MG63 (cell line): ENCODE measurements at regions not wholly inside any gene's neighbourhood (a gene's known extent, or its start where the extent isn't known, plus 50 kb on each side); places are given as distances from the start of the nearest gene placed in this dataset.
A peak's percentile ranks its signal among the peaks of the same experiment; 100 is the strongest.
"Not testable (repeated sequence)": the region's sequence is repeated elsewhere in the genome, so short reads cannot be mapped to it uniquely, and the experiment has no call there.

Source experiments
- DNase-seq: peaks from one replicate; pipeline ENCODE4 v3.0.0-alpha.2; 2020
- H3K27me3 ChIP-seq: fragments of 250-450 bp; sonication (Bioruptor Pico); 2 replicates; pipeline ENCODE4 v1.5.1; 2020; ENCODE audit warnings: mild to moderate bottlenecking, moderate library complexity
- H3K36me3 ChIP-seq: fragments of 250-450 bp; sonication (Bioruptor Pico); 2 replicates; pipeline ENCODE4 v1.5.1; 2020; ENCODE audit warnings: mild to moderate bottlenecking, moderate library complexity
- H3K4me3 ChIP-seq: fragments of 250-450 bp; sonication (Bioruptor Pico); 2 replicates; pipeline ENCODE4 v1.5.1; 2020; ENCODE audit warnings: mild to moderate bottlenecking, moderate library complexity
- H3K9me3 ChIP-seq: fragments of 250-450 bp; sonication (Bioruptor Pico); 2 replicates; pipeline ENCODE4 v1.5.1; 2020; ENCODE audit warnings: mild to moderate bottlenecking, moderate library complexity

DNA sequence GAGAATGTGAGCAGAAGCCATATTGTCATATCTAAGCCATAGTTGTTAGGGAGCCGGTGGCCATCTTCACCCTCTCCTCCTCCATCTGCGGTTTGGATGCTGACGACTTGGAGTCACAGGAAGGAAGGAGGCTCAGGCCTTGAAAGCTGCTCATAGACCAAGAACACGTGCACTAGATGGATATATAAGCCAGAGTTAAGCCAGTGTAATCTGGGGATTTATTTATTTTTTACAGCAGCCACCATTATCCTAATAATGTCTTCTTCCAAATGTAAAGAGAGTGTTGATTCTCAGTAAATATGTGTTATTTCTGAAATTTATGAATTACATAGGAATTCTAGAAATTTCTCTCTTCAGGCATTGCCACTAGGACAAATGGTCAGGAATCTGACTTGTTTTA is 689.9 kb downstream of the QKI start:
- no peak for DNase-seq
- Histone ChIP-seq H3K27me3 (no peaks in the 10 kb centered on the region), H3K4me3 (no peak overlapping the region), H3K36me3 (no peaks in the 10 kb centered on the region), H3K9me3 (no peaks in the 10 kb centered on the region)

DNA sequence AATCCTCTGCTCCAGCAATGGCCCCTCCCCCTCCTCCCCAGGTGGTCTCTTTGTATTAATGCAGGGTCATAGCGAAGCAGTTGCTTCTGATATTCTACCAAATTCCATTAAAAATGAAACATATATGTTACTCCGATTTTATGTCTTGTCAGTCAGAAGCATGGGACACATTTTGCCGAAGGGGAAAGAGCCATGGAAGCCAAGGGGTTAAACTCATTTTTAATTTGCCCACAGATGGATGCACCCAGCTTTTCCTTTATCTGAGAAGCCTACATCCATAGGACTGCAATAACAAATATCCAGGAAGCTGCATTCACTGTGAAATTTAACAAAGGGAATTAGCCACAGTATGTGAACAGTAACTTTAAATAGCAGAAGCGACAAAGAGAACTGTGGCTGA is 688.2 kb downstream of the QKI start:
- Histone ChIP-seq H3K27me3 (no peaks in the 10 kb centered on the region), H3K36me3 (no peaks in the 10 kb centered on the region), H3K9me3 (no peaks in the 10 kb centered on the region), H3K4me3 (no peak overlapping the region)
- DNase-seq: no peak

DNA sequence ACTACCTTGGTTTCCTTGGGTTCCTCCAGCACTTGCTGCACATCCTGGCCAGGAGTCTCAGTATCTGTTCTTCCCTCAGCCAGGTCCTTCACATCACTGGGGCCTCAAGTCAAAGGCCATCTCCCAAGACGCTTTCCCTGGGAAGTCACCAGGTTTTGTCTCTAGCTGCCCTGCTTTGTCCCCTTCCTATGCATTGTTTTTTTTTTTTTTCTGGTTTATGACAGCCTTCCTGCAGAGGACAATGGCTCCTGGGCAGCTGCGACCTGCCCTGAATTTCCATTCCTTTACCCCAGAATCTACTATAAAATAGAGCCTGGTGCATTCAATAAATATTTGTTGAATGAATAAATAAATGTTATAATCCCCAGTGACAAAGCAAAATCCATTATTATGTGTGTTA is 687.3 kb downstream of the QKI start:
- H3K27me3 ChIP-seq: no peaks in the 10 kb centered on the region
- no peaks in the 10 kb centered on the region for H3K9me3 ChIP-seq
- no peaks in the 10 kb centered on the region for H3K36me3 ChIP-seq
- DNase-seq: no peak
- no peak overlapping the region for H3K4me3 ChIP-seq

DNA sequence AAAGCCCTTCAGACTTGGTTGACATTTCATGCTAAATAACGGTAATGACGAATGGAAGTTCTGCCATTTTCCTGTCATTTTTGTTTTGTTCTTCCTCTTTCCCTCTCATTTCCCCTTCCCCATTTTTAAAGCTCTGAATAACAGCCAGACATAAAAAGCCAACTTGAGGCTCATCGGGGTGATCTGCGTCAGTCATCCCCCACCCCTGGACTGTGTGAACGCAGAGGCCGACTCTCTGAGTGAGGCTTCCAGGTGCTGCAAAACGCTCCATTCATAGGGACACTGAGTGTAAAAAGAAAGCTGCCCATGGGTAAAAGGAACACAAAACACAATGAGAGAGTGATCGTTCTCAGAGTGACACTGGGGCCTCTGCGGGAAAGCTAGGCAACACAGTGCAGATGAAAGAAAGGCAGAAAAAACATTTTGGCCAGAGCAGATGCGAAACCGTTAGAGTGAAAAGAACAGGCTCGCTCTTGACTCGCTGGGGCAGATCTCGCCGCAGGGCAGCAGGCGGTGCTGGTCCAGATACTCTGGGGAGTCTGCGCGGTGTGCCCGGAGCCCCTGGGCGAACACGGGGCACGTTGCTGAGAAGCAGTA is 684.8 kb downstream of the QKI start:
- DNase-seq: no peak
- no peaks in the 10 kb centered on the region for H3K27me3 ChIP-seq
- no peak overlapping the region for H3K4me3 ChIP-seq
- H3K9me3 ChIP-seq: no peaks in the 10 kb centered on the region
- no peaks in the 10 kb centered on the region for H3K36me3 ChIP-seq

DNA sequence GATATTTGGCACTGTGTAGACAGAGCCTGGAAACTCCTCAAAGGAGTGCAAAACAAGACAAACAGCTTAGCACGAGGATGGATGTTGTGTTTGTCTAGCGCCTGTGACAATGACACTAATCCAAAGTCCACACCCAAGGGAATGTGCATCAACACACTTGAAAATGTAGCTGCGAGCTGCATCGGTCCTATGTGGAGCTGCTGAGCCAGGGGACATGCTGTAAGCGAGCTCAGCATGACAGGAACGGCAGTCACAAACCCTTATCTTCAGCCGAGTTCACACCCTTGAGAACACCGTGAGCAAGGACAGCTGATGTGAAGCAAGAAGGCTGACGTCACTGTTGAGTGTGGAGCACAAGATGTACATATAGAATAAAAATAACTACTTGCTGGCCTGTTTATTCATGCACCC is 684.3 kb downstream of the QKI start:
- DNase-seq: no peak
- Histone ChIP-seq H3K4me3 (no peak overlapping the region), H3K27me3 (no peaks in the 10 kb centered on the region), H3K9me3 (no peaks in the 10 kb centered on the region), H3K36me3 (no peaks in the 10 kb centered on the region)

DNA sequence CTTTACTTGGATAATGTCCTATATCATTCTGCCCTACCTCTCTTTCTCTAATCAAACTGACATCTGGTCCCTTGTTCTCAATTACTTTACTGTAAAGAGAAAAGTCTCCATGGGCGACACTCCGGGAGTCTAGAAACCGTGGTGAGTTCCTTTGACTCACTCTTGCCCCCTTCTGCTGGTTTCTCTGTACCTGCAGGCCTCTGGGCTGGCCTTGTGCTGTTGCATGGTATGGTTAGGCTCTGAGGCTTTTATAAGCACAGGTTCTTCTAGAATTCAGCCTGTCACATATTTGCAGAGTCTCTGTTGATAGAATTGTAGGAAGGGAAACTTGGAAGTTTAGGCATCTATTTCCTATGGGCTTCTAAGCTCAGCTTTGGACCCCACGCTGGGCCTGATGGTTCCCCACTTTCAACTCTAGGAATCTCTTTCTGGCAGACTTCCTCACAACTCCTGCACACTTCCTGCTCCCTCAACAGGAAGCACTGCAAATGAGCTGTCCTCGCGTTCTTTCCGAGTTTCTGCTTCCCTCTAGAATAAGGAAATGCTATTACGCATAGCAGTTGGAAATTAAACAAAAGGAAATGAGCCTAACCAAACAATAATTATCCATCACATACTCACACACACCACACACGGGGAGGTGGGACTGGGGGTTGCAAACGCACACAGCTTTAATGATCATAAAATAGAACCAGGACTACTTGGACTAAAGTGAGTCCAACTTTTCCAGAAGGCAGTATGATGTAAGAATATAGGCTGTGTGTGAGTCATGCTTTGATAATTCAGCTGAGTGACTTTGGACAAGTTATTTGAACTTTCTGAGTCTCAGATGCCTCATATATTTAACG is 683.3 kb downstream of the QKI start:
- DNase-seq: peak; percentile 85
- Histone ChIP-seq H3K4me3 (no peak overlapping the region), H3K9me3 (no peaks in the 10 kb centered on the region), H3K36me3 (no peaks in the 10 kb centered on the region), H3K27me3 (no peaks in the 10 kb centered on the region)

DNA sequence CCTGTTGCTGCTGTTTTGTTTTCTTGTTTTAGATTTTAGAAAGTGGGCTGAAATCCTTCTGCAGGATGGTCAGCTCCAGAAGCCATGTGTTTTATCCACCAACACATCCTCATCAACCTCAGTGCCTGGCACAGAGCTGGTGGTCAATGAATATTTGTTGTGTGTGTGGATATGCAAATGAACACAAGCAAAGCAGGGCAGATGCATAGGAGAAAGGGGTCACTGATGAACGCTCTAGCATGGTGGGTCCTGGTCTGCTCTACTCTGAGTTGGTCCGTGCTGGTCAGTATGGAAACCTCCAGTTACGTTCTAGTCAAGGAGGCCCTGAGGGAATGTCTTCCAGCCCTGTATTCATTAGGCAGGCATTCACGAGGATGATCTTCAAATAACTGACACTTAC is 682.5 kb downstream of the QKI start:
- no peaks in the 10 kb centered on the region for H3K36me3 ChIP-seq
- H3K9me3 ChIP-seq: no peaks in the 10 kb centered on the region
- H3K4me3 ChIP-seq: no peak overlapping the region
- DNase-seq: no peak
- no peaks in the 10 kb centered on the region for H3K27me3 ChIP-seq

DNA sequence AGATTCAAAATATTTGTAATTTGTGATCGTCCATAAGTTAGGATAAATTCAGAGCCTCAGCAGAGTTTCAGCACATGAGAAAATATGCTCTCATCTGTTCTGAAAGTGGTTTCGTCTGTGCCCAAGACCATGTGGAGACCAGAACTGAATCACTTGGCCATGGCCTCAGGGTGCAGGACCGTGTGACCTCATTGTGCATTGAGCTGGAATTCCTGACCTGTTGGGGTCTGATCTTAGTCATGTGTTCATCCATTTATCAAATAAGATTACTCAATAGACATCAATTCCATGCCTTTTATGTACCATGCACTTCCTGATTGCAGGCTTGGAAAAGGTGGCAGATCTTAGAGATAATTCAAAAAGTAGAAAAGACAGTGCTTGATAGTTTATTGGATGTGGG is 680.5 kb downstream of the QKI start:
- Histone ChIP-seq H3K27me3 (no peaks in the 10 kb centered on the region), H3K36me3 (no peaks in the 10 kb centered on the region), H3K4me3 (no peak overlapping the region), H3K9me3 (no peaks in the 10 kb centered on the region)
- DNase-seq: no peak

DNA sequence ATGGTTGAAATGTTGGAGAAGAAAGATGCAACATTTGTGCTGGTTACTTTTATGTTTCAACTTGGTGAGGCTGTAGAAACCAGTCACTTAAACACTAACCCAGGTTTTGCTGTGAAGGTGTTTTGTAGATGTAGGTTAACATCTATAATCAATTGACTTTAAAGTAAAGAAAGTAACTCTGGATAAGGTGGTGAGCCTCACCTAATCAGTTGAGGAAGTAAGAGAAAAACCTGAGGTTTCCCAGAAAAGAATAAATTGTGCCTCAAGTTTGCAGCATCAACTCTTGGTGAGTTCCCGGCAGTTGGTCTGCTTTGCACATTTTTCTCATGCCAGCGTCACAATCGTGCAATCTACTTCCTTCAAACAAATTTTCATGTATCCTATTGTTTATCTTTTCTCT is 673.4 kb downstream of the QKI start:
- no peaks in the 10 kb centered on the region for H3K27me3 ChIP-seq
- H3K9me3 ChIP-seq: no peaks in the 10 kb centered on the region
- H3K4me3 ChIP-seq: no peak overlapping the region
- no peaks in the 10 kb centered on the region for H3K36me3 ChIP-seq
- no peak for DNase-seq

DNA sequence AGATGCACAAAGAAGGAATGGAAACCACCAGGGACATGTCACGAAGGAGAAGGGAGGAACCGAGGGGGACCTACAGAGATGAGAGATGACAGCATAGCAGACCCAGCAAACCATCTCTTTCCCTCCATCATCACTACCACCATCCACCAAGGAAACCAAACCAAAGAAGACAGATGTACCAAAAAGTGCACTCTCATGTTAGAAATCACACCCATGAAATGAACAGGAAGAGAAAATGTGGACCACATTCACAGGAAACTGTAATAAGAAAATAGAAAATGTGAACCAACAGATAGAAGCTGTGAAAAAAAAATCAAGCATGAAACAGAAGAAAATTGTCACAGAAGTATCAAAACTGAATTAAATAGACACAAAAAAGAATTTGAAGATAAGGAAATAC is 672.7 kb downstream of the QKI start:
- DNase-seq: no peak

DNA sequence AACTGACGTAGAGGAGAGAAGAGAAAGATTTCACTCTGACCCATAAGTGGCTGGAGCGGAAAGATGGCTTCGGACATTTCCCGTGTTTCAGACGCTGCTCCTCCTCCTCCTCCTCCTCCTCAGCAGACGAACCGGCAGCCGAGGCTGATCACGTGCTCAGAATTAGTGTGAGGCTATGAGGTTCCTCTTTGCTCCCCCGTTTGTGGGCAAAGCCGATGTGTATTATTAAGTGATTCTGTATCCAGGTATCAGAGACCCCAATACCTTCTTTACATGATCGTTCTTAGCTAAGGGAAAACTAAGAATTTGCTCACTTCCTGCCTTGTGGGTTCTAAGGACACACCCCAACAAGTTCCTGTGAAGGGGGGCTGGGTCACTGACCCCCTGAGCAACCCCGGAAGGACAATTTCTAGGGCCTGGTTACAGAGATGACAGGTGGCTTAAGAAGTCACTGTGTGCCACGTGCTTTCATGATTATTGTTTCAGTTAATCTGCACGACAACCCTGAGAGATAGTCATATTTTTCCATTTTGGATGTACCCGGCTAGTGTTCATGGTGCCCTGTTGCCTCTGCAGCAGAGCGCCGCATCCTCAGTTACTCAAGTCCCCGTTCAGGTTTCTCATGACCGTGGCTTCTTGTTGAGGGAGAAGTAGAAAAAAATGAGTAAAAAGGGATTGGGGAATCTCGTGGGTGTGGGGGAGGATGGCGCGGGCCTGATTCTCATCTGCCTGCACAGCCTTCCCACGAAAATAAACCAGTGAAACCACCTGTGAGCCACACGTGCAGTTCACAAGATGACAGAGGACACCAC is 671.8 kb downstream of the QKI start:
- Histone ChIP-seq H3K27me3 (no peaks in the 10 kb centered on the region), H3K9me3 (no peaks in the 10 kb centered on the region), H3K4me3 (no peak overlapping the region), H3K36me3 (no peaks in the 10 kb centered on the region)
- no peak for DNase-seq

More for the DNA sequence above, 672.7 kb downstream of the QKI start:
- H3K36me3 ChIP-seq: no peaks in the 10 kb centered on the region
- no peaks in the 10 kb centered on the region for H3K27me3 ChIP-seq
- no peaks in the 10 kb centered on the region for H3K9me3 ChIP-seq
- no peak overlapping the region for H3K4me3 ChIP-seq

DNA sequence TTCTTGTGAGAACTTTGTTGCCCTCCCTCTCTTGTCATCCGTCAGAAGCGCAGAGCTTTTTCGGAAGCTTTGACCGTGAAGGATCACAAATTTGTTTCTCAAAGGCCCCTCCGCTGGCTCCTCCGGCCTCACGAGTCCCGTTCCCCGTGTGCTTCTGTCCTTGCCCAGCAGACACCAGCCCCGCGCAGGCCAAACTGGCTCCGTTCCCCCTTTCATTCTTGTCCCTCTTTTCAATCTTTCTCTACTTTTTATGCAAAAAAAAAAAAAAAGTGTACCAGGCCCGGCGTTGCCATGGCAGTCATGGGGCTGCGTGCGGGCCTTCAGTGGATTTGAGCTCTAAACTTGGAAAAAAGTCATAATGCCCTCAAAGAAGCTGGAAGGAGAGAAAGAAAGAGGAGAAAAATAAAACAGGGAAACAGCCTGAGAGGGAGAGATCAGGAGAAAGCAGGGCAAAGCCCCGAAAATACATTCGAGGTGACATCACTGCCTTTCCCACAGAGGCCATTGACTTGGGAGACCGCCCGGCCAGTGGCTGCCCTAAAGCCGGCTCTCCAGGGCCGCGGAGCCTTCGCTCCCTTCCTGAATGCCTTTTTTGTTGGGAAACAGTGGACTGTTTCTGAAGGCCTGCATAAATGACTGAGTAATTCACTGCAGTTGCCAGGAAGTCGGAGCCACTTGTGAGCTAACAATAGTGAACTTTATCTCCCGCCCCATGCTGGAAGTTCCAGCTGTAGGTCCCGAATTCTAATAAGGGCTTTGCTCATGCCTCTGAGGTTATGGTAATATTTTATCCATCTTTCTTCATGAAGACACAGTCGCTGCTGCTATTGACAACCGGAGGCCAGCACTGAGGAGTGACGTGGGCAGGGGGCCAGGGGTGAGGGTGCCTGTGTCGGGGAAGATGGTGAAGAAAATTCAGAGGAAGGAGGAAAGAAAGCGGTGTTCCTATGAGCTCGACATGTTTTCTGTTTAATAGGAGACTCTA is 670.9 kb downstream of the QKI start:
- H3K36me3 ChIP-seq: no peaks in the 10 kb centered on the region
- no peak overlapping the region for H3K4me3 ChIP-seq
- H3K27me3 ChIP-seq: no peaks in the 10 kb centered on the region
- H3K9me3 ChIP-seq: no peaks in the 10 kb centered on the region
- peak; percentile 75 for DNase-seq

DNA sequence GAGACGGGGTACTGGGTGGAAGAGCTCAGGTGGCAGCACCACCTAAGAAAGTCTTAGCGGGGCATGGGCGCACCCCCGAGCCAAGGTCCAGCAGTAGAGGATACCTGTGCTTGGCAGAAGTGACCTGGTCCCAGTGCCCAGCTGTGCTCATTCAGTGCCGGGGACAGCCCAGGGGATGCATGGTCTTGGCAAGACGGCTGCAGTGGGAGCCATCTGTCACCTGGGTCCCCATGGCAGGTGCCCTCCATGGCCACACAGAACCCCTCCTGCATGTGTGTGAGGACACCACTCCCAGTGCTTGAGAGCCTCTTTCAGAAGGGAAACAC is 664.7 kb downstream of the QKI start:
- no peaks in the 10 kb centered on the region for H3K9me3 ChIP-seq
- H3K27me3 ChIP-seq: no peaks in the 10 kb centered on the region
- H3K36me3 ChIP-seq: no peaks in the 10 kb centered on the region
- no peak overlapping the region for H3K4me3 ChIP-seq
- no peak for DNase-seq

DNA sequence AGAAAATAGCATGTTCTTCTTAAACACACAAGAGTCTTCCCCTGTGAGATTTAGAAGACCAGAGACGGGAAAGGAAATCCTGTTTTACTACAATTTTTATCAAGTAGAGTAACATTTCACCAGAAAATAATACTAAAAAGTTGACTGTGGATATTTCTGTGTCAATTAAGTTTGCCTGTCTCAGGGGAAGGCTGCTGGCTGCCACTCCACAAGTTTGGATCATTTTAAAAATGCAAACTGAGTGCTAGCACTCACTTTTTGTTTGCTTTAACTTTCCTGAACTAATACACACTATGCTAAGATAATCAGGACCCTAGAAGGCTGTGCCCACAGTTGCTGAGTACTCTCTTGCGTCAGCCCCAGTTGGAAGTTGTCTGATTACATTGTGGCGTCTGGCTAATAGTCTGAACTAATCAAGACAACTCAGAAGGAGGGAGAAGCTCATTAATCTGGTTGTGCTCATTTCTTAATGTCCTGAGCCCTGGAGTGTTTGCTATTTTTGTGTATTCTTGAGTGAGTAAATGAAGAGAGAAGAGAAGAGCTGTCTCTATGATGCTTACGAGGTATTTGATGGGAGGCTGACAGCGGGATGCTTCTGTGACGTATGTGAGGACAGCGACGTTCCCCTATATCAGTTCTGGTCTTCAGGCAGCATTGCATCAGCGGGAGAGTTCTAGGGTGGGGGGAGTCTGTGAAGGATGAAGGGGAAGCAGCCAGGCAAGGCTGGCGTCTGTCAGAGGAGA is 664.2 kb downstream of the QKI start:
- no peak for DNase-seq
- Histone ChIP-seq H3K27me3 (no peaks in the 10 kb centered on the region), H3K9me3 (no peaks in the 10 kb centered on the region), H3K4me3 (no peak overlapping the region), H3K36me3 (no peaks in the 10 kb centered on the region)

DNA sequence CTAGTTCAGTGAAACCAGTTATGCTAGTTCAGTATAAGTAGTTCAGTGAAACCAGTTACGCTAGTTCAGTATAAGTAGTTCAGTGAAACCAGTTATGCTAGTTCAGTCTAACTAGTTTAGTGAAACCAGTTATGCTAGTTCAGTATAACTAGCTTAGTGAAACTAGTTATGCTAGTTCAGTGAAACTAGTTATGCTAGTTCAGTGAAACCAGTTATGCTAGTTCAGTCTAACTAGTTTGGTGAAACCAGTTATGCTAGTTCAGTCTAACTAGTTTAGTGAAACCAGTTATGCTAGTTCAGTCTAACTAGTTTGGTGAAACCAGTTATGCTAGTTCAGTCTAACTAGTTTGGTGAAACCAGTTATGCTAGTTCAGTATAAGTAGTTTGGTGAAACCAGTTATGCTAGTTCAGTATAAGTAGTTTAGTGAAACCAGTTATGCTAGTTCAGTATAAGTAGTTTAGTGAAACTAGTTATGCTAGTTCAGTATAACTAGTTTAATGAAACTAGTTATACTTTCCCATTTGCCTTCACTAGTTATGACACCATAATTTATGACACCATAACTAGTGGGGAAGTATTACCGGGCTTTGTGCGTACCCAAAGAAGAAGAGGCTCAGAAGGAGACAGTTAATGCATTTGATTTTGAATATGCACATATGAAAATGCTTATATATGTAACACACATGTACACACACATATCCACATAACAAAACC is 662.5 kb downstream of the QKI start:
- DNase-seq, H3K27me3 ChIP-seq, H3K4me3 ChIP-seq, H3K9me3 ChIP-seq, H3K36me3 ChIP-seq: not testable (repeated sequence)
